GM12878 (cell line): ENCODE measurements at regions not wholly inside any gene's neighbourhood (a gene's known extent, or its start where the extent isn't known, plus 50 kb on each side); places are given as distances from the start of the nearest gene placed in this dataset.

ENCODE experiments used
- ATAC-seq: fragments of 200-7000 bp; cut with Tn5 transposase; 3 replicates; pipeline ENCODE4 v1.9.1; 2020; ENCODE audit warnings: mild to moderate bottlenecking, moderate library complexity
- BruUV-seq: library from RNA; stranded (reverse); fragments of 400-500 nt; replicated peaks from 2 replicates; lab custom pipeline; 2021; lab: Mats Ljungman, UMichigan
- CTCF ChIA-PET: fragments of 300-600 bp; sonication (Branson Sonifier 250); formaldehyde crosslinking; extraction: SDS; loops from one replicate; lab custom pipeline; 2021; ENCODE audit warnings: inconsistent platforms; lab: Yijun Ruan, JAX
- POLR2A ChIA-PET: fragments of 350-600 bp; formaldehyde crosslinking; extraction: SDS; loops from one replicate; lab custom pipeline; 2021; ENCODE audit warnings: inconsistent platforms; lab: Charles Lee
- RAD21 ChIA-PET: fragments of 300-600 bp; sonication (Branson Sonifier 250); formaldehyde crosslinking; loops from one replicate; lab custom pipeline; 2023; ENCODE audit warnings: antibody characterized with exemption; ENCODE audit not compliant: unreplicated experiment; lab: Charles Lee
- SMC1A ChIA-PET: fragments of 300-600 bp; sonication (Branson Sonifier 250); formaldehyde crosslinking; loops from one replicate; lab custom pipeline; 2023; ENCODE audit not compliant: unreplicated experiment, uncharacterized antibody; lab: Charles Lee
- DNase-seq: peaks from one replicate; pipeline ENCODE4 v3.0.0-alpha.2; 2011; ENCODE audit warnings: low read depth, low spot score
- FAIRE-seq: peaks from 3 replicates; lab custom pipeline; 2011; peaks lifted over from hg19 to GRCh38; lab: Jason Lieb, UNC
- H2AFZ ChIP-seq: 2 replicates; pipeline ENCODE4 v1.6.0; 2011; ENCODE audit warnings: low read depth, low read length, control low read depth; ENCODE audit not compliant: control insufficient read depth
- H3K27ac ChIP-seq: 2 replicates; pipeline ENCODE4 v1.5.1; 2011; ENCODE audit warnings: control low read depth; ENCODE audit not compliant: control insufficient read depth, insufficient read depth
- H3K27me3 ChIP-seq, 2 experiments: replicated peaks in 1 of 2; 2 replicates each; pipeline versions ENCODE4 v1.6.0 to v1.6.1; 2011; ENCODE audit warnings: low read length in 1 of 2; ENCODE audit not compliant: control insufficient read depth in 2 of 2, insufficient read depth in 2 of 2
- H3K36me3 ChIP-seq, 2 experiments: 2 replicates each; pipeline ENCODE4 v1.5.1; 2011; ENCODE audit warnings: low read length in 1 of 2; ENCODE audit not compliant: control insufficient read depth in 2 of 2, insufficient read depth in 2 of 2
- H3K4me1 ChIP-seq: 2 replicates; pipeline ENCODE4 v1.6.1; 2011; ENCODE audit warnings: mild to moderate bottlenecking, low read length, moderate library complexity, mixed read lengths; ENCODE audit not compliant: control insufficient read depth, insufficient read depth
- H3K4me2 ChIP-seq: 2 replicates; pipeline ENCODE4 v1.6.0; 2011; ENCODE audit warnings: control low read depth; ENCODE audit not compliant: control insufficient read depth, insufficient read depth
- H3K4me3 ChIP-seq: fragments of 200-600 bp; sonication (generic); 2 replicates; pipeline ENCODE4 v1.5.1; 2016
- H3K79me2 ChIP-seq: 2 replicates; pipeline ENCODE4 v1.6.0; 2011; ENCODE audit warnings: low read length; ENCODE audit not compliant: control insufficient read depth, insufficient read depth
- H3K9ac ChIP-seq: 2 replicates; pipeline ENCODE4 v1.8.0; 2011; ENCODE audit warnings: low read length, control low read depth, mixed read lengths; ENCODE audit not compliant: control insufficient read depth, insufficient read depth
- H3K9me3 ChIP-seq: replicated peaks from 3 replicates; pipeline ENCODE4 v1.5.1; 2011; ENCODE audit warnings: mild to moderate bottlenecking, low read length; ENCODE audit not compliant: control insufficient read depth, insufficient read depth
- H4K20me1 ChIP-seq: 2 replicates; pipeline ENCODE4 v1.6.0; 2011; ENCODE audit not compliant: control insufficient read depth, insufficient read depth
- ASH2L ChIP-seq: fragments of 300-600, 200-600 bp; sonication (generic); IDR thresholded peaks from 2 replicates; pipeline ENCODE4 v1.6.1; 2017; ENCODE audit warnings: low read depth, mild to moderate bottlenecking, borderline replicate concordance
- CHD4 ChIP-seq: fragments of 200-600 bp; sonication (generic); IDR thresholded peaks from 2 replicates; pipeline ENCODE4 v1.6.1; 2016; ENCODE audit warnings: mild to moderate bottlenecking
- E4F1 ChIP-seq: fragments of 450-650 bp; IDR thresholded peaks from 2 replicates; pipeline ENCODE4 v1.6.1; 2018; ENCODE audit warnings: borderline replicate concordance, mild to moderate bottlenecking; ENCODE audit not compliant: partially characterized antibody
- LARP7 ChIP-seq: fragments of 450-650 bp; IDR thresholded peaks from 2 replicates; pipeline ENCODE4 v1.6.1; 2017; ENCODE audit warnings: mild to moderate bottlenecking
- USF1 ChIP-seq: IDR thresholded peaks from 2 replicates; pipeline ENCODE4 v1.6.1; 2011; ENCODE audit warnings: borderline replicate concordance, low read depth, mild to moderate bottlenecking, moderate library complexity, mixed read lengths, low read length; ENCODE audit not compliant: insufficient read depth; ENCODE audit errors: extremely low read length
- ZNF24 ChIP-seq: fragments of 450-650 bp; IDR thresholded peaks from 2 replicates; pipeline ENCODE4 v1.6.1; 2017; ENCODE audit warnings: antibody characterized with exemption, mild to moderate bottlenecking
- WGBS: methylation state at CpG from one replicate; pipeline ENCODE4 v1.1.6; 2016; ENCODE audit warnings: low lambda C conversion rate; ENCODE audit not compliant: insufficient replicate concordance, insufficient coverage; ENCODE audit errors: missing lambda C conversion rate; 5-methylcytosine and 5-hydroxymethylcytosine counted together
- in situ Hi-C: fragments of 300-500 bp; cut with MboI; formaldehyde crosslinking; loops from 9 replicates; pipeline ENCODE4 v1.14.3; 2018; ENCODE audit warnings: mixed read lengths
- intact Hi-C: fragments of 100-400 bp; cut with micrococcal nuclease; formaldehyde crosslinking; loops from one replicate; pipeline ENCODE4 v1.14.2; 2022; ENCODE audit not compliant: unreplicated experiment

GRCh38 chr6:119677384-119677783 is 327.8 kb upstream of the MAN1A1 start:
- BruUV-seq = no TSS peak
- Histone ChIP-seq H3K9ac (no peak overlapping the region), H4K20me1 (no peaks in the 10 kb centered on the region), H3K9me3 (no peaks in the 10 kb centered on the region), H3K4me1 (no peaks in the 10 kb centered on the region), H2AFZ (no peak overlapping the region), H3K79me2 (no peaks in the 10 kb centered on the region), H3K4me2 (no peak overlapping the region), H3K36me3 (no peaks in the 10 kb centered on the region), H3K4me3 (no peak overlapping the region), H3K27me3 (no peaks in the 10 kb centered on the region; a peak in 1 of 4 replicates), H3K27ac (no peak overlapping the region)
- 4% methylated on average over 2 of the region's 2 CpGs for WGBS
- no peak for ATAC-seq
- TF ChIP-seq ASH2L (no peak), E4F1 (no peak), LARP7 (no peak), ZNF24 (no peak), USF1 (no peak), CHD4 (no peak)
- intact Hi-C loops (no loop called here), in situ Hi-C loops (no loop called here)
- ChIA-PET SMC1A (no interaction called here), RAD21 (no interaction called here), POLR2A (interaction anchor here (0.7 kb wide), 1 partner anchor 447 kb away, joined by 4 read pairs; no protein-coding TSS in a partner anchor), CTCF (no interaction called here)
- no peak for DNase-seq
- FAIRE-seq = no peak
